Keratinocyte (primary cell): ENCODE measurements at regions not wholly inside any gene's neighbourhood (a gene's known extent, or its start where the extent isn't known, plus 50 kb on each side); places are given as distances from the start of the nearest gene placed in this dataset.

Source experiments
- EZH2 ChIP-seq: IDR thresholded peaks from one replicate; pipeline ENCODE4 v1.6.1; 2012; ENCODE audit warnings: inconsistent platforms, mild to moderate bottlenecking, low read length, moderate library complexity
- TF ChIP-seq, protein P1 (sequence below), 3 experiments: IDR thresholded peaks in 1 of 3; conservative IDR thresholded peaks in 1 of 3; optimal IDR thresholded peaks in 1 of 3; 2 replicates in 2 of 3; 3 replicates in 1 of 3; pipeline versions ENCODE3 to v1.5.1; 2011; ENCODE audit warnings: low read length in 3 of 3, mild to moderate bottlenecking in 3 of 3, moderate library complexity in 2 of 3, control low read depth in 1 of 3, inconsistent platforms in 1 of 3; ENCODE audit not compliant: insufficient read depth in 2 of 3; ENCODE audit errors: extremely low read depth in 1 of 3

- TF ChIP-seq, protein P1, sequence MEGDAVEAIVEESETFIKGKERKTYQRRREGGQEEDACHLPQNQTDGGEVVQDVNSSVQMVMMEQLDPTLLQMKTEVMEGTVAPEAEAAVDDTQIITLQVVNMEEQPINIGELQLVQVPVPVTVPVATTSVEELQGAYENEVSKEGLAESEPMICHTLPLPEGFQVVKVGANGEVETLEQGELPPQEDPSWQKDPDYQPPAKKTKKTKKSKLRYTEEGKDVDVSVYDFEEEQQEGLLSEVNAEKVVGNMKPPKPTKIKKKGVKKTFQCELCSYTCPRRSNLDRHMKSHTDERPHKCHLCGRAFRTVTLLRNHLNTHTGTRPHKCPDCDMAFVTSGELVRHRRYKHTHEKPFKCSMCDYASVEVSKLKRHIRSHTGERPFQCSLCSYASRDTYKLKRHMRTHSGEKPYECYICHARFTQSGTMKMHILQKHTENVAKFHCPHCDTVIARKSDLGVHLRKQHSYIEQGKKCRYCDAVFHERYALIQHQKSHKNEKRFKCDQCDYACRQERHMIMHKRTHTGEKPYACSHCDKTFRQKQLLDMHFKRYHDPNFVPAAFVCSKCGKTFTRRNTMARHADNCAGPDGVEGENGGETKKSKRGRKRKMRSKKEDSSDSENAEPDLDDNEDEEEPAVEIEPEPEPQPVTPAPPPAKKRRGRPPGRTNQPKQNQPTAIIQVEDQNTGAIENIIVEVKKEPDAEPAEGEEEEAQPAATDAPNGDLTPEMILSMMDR (optimal IDR thresholded peaks at IDR 0.05 in 1 of 3, IDR thresholded peaks at IDR 0.05 in 1 of 3, conservative IDR thresholded peaks at IDR 0.05 in 1 of 3; ENCODE audit: extremely low read depth in 1 of 3, insufficient read depth in 2 of 3, low read length in 3 of 3): no peak
- no peak for TF ChIP-seq EZH2
These were observed 226.7 kb downstream of the VRK1 start for GRCh38 chr14:97023871-97024270.
